Heart left ventricle (tissue), 13 donors: ENCODE measurements at regions not wholly inside any gene's neighbourhood (a gene's known extent, or its start where the extent isn't known, plus 50 kb on each side); places are given as distances from the start of the nearest gene placed in this dataset.

ENCODE experiments used
- POLR2A ChIP-seq, 2 donors: fragments of 450-650 bp; IDR thresholded peaks; one replicate each; pipeline ENCODE4 v1.6.1; 2017; ENCODE audit warnings: antibody characterized with exemption in 2 of 2, mild to moderate bottlenecking in 2 of 2, moderate library complexity in 2 of 2
- TF ChIP-seq, protein P1 (sequence below), 12 donors: fragments of 200-600 bp; sonication (generic) in 4 of 12; IDR thresholded peaks; one replicate each; pipeline versions ENCODE4 v1.5.0 to v1.8.0; 2018 to 2022; ENCODE audit warnings: antibody characterized with exemption in 12 of 12, mild to moderate bottlenecking in 5 of 12
- donor health status: ischemic (EF 13 %, LVEDD 7.1; RV severe dilation, severe dysfunction).
- donor health status: DM: no; HTN: yes; CAD: no.
- donor health status: DM: no; HTN: no; CAD: no.
- donor health status: ischemic (EF 25% LVEDD 6.9; RV normal size, moderate dysfunction).
- donor health status: ischemic (EF 25% LVEDD 5.7; RV mildly dilated, moderate dysfunction).
- donor health status: ischemic (EF 35%, LVEDD 5.7; RV mildly dilated, moderate dysfunction).
- donor health status: nonischemic (EF 11% LVEDD 7.7; RV severe dilation, severe dysfunction).
- donor health status: DM: yes; HTN: yes; CAD: no.
- donor health status: PGD.
- donor health status: ischemic (EF 29% LVEDD 5.4; RV normal size, mild dysfunction).
- donor health status: nonischemic (EF 23%, LVEDD 6.1; RV moderate dilation, normal function).

DNA sequence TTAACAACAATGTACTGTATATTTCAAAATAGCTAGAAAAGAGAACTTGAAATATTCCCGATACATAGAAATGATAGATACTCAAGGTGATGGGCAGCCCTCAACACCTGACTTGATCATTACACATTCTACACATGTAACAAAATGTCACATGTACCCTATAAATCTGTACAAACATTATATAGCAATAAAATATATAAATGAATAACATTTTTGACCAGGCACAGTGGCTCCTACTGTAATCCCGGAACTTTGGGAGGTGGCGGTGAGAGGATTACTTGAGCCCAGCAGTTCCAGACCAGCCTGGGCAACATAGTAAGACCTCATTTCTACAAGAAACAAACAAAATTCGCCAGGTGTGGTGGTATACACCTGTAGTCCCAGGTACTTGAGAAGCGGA lies 659.5 kb upstream of the NRP1 start:
- TF ChIP-seq, protein P1, sequence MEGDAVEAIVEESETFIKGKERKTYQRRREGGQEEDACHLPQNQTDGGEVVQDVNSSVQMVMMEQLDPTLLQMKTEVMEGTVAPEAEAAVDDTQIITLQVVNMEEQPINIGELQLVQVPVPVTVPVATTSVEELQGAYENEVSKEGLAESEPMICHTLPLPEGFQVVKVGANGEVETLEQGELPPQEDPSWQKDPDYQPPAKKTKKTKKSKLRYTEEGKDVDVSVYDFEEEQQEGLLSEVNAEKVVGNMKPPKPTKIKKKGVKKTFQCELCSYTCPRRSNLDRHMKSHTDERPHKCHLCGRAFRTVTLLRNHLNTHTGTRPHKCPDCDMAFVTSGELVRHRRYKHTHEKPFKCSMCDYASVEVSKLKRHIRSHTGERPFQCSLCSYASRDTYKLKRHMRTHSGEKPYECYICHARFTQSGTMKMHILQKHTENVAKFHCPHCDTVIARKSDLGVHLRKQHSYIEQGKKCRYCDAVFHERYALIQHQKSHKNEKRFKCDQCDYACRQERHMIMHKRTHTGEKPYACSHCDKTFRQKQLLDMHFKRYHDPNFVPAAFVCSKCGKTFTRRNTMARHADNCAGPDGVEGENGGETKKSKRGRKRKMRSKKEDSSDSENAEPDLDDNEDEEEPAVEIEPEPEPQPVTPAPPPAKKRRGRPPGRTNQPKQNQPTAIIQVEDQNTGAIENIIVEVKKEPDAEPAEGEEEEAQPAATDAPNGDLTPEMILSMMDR (IDR thresholded peaks at IDR 0.05) = no peak
- no peak for TF ChIP-seq POLR2A (IDR thresholded peaks at IDR 0.05)
